RWPE2 (cell line): ENCODE measurements at regions not wholly inside any gene's neighbourhood (a gene's known extent, or its start where the extent isn't known, plus 50 kb on each side); places are given as distances from the start of the nearest gene placed in this dataset.

Source experiments
- ATAC-seq: fragments of 200-7000 bp; cut with Tn5 transposase; 3 replicates; pipeline ENCODE4 v1.9.1; 2021; ENCODE audit warnings: low read depth
- DNase-seq: peaks from one replicate; pipeline ENCODE4 v3.0.0-alpha.2; 2020; ENCODE audit warnings: low spot score
- H3K27ac ChIP-seq: fragments of 450-650 bp; 2 replicates; pipeline ENCODE4 v1.5.1; 2017; ENCODE audit warnings: mild to moderate bottlenecking; ENCODE audit not compliant: poor library complexity, severe bottlenecking
- H3K27me3 ChIP-seq: fragments of 250-450 bp; sonication (Bioruptor Pico); 2 replicates; pipeline ENCODE4 v1.5.1; 2021; ENCODE audit warnings: mild to moderate bottlenecking, moderate library complexity; ENCODE audit not compliant: insufficient read depth, poor library complexity, severe bottlenecking
- H3K36me3 ChIP-seq: fragments of 250-450 bp; sonication (Bioruptor Pico); 2 replicates; pipeline ENCODE4 v1.5.1; 2020; ENCODE audit warnings: low read depth, mild to moderate bottlenecking, moderate library complexity
- H3K4me1 ChIP-seq: fragments of 250-450 bp; sonication (Bioruptor Pico); 2 replicates; pipeline ENCODE4 v1.5.1; 2021; ENCODE audit warnings: mild to moderate bottlenecking, moderate library complexity; ENCODE audit not compliant: insufficient read depth, poor library complexity, severe bottlenecking
- H3K4me3 ChIP-seq: fragments of 250-450 bp; sonication (Bioruptor Pico); 2 replicates; pipeline ENCODE4 v1.5.1; 2021; ENCODE audit warnings: mild to moderate bottlenecking, moderate library complexity; ENCODE audit not compliant: severe bottlenecking
- H3K9me3 ChIP-seq: fragments of 250-450 bp; sonication (Bioruptor Pico); 2 replicates; pipeline ENCODE4 v1.5.1; 2021; ENCODE audit warnings: mild to moderate bottlenecking, moderate library complexity; ENCODE audit not compliant: severe bottlenecking
- CTCF ChIP-seq: fragments of 450-650 bp; IDR thresholded peaks from one replicate; pipeline ENCODE4 v1.5.1; 2017; ENCODE audit warnings: mild to moderate bottlenecking, moderate library complexity; ENCODE audit not compliant: poor library complexity, severe bottlenecking

DNA sequence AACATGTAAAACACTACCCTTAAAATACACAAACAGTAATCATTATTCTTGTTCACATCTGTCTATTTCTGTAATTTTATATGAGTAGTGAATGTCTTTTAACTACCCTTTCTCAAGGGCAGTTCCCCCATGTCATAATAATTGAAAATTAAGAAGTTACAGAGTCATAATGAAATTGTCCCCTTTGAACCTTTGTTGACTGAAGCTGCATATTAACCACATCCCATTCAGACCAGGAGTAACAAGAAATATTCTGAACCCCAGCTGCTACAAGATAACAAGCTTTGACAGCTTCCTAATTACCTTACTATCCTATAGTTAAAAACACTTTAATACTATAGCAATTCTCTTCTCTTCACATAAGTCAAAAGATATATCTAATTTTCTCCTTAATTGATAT, 635.9 kb upstream of the SUCLG2 start:
- no peak overlapping the region for H3K27ac ChIP-seq
- H3K4me1 ChIP-seq = no peaks in the 10 kb centered on the region
- ATAC-seq (no peak), DNase-seq (no peak)
- no peaks in the 10 kb centered on the region for H3K9me3 ChIP-seq
- TF ChIP-seq CTCF = no peak
- no peaks in the 10 kb centered on the region for H3K27me3 ChIP-seq
- H3K4me3 ChIP-seq = no peak overlapping the region
- no peaks in the 10 kb centered on the region for H3K36me3 ChIP-seq

DNA sequence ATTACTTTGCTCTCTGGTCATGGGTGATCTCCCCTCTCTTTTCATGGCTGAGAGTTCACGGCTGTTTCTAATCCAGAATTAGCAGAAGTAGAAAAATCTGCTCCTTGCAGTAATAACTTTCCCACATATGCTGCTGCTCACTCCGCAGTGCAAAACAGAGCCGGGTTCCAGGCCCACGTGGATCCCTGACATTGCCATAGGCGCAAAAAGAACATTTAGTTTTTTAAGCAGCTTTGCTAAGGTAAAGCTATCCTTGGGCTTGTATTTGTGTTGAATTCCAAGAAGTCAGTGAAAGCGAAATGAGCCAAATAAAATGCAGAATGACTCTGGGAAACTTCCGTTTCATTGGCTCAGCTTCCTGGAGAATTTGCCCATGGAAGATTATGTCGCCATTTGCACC, 633.7 kb upstream of the SUCLG2 start:
- H3K36me3 ChIP-seq = no peaks in the 10 kb centered on the region
- no peaks in the 10 kb centered on the region for H3K27me3 ChIP-seq
- no peak overlapping the region for H3K27ac ChIP-seq
- TF ChIP-seq CTCF = no peak
- no peak for ATAC-seq
- H3K4me1 ChIP-seq = no peaks in the 10 kb centered on the region
- no peak for DNase-seq
- no peak overlapping the region for H3K4me3 ChIP-seq
- H3K9me3 ChIP-seq = no peaks in the 10 kb centered on the region

DNA sequence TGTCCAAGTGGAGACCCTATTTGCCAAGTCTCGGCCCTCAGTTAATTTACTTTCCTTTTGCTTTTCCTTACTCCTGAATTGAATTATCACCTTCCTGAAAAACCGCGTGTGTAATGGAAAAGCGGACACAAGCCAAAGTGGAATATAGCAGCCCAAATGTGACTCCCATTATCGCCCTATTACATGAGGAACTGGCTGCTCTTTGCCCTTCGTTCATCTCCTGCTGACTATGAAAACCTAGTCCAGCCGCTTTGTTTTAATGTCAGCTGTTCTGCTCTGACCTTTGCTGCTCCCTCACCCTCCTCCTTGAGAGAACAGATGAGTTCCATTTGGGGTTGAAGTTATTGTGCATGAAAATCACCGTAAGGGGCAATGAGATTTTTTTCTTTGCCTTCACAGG, 632.7 kb upstream of the SUCLG2 start:
- Histone ChIP-seq H3K36me3 (no peaks in the 10 kb centered on the region), H3K9me3 (no peaks in the 10 kb centered on the region), H3K27me3 (no peaks in the 10 kb centered on the region), H3K4me1 (no peaks in the 10 kb centered on the region), H3K4me3 (no peak overlapping the region), H3K27ac (no peak overlapping the region)
- ATAC-seq = no peak
- no peak for DNase-seq
- TF ChIP-seq CTCF = no peak

DNA sequence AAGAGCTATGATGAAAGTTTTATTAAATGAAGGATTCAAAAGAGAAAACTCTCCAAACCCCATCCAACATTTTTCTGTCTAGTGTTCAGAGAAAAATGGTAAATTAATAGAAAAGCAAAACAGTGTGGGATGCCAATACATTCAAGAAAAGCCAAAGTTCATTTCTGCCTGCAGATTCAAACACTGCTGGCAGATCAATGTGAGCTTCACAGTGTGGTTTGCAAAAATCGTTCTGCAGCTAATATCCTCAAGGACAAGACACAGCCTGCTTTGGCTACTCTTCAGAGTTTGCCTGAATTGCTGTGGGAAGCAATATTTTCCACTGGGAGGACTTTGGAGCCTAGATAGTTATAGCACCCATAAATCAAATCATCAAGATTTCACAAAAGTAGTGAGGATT, 619.9 kb upstream of the SUCLG2 start:
- ATAC-seq (no peak), DNase-seq (no peak)
- no peak overlapping the region for H3K4me3 ChIP-seq
- no peak for TF ChIP-seq CTCF
- H3K4me1 ChIP-seq = no peaks in the 10 kb centered on the region
- H3K36me3 ChIP-seq = no peaks in the 10 kb centered on the region
- H3K27ac ChIP-seq = no peak overlapping the region
- H3K9me3 ChIP-seq = no peaks in the 10 kb centered on the region
- no peaks in the 10 kb centered on the region for H3K27me3 ChIP-seq

DNA sequence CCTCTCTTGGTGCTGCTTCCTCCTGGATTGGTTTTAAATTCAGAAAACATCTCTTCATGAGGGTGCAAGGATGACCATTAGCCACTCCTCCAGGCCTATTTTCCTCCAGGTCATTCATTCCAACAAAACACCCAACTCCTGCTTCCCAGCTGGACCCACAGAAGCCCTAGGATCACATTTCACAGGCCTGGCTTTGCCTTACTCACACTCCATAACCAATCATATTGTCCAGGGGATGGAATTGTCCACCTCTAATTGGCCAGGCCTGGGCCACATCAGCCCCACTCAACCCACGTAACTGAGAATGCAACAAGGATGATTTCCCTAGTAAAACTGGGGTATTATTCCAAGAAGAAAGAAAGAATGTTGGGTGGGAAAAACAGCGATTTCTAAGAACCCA, 616.7 kb upstream of the SUCLG2 start:
- Histone ChIP-seq H3K27ac (no peak overlapping the region), H3K4me1 (no peaks in the 10 kb centered on the region), H3K27me3 (peaks cover 3% of the 10 kb centered on the region), H3K36me3 (no peaks in the 10 kb centered on the region), H3K4me3 (no peak overlapping the region), H3K9me3 (no peaks in the 10 kb centered on the region)
- no peak for ATAC-seq
- DNase-seq = no peak
- no peak for TF ChIP-seq CTCF
